Head of caudate nucleus (tissue), 42 donors: ENCODE measurements at regions not wholly inside any gene's neighbourhood (a gene's known extent, or its start where the extent isn't known, plus 50 kb on each side); places are given as distances from the start of the nearest gene placed in this dataset.
"Not testable (repeated sequence)": the region's sequence is repeated elsewhere in the genome, so short reads cannot be mapped to it uniquely, and the experiment has no call there.

Experiments used
- DNase-seq, 42 donors: peaks; one replicate each; pipeline versions ENCODE4 v3.0.0 to v3.0.0-alpha.2; 2020 to 2021; ENCODE audit warnings: mixed read lengths in 7 of 42
- intact Hi-C: fragments of 100-400 bp; cut with DNase I; formaldehyde crosslinking; loops from one replicate; pipeline ENCODE4 v1.15.0; 2022

DNA sequence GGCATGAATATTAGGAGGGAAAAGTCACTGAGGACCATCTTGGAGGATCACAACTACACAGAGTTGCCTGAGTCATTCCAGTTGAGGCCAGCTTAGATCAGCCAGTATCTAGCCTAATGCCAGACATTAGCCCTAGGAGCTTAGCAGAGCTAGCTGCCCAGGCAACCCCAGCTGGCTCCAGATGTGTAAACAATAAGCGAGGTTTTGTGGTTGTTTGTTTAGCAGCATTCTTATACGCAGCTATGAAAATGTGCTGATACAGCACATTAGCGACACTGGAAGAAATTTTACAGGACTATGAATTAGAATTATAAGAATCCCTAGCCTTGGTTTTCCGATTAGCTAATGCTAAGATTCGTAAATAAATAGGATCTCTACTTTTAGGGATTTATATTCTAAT, 59.3 kb downstream of the BTBD3 start:
- no peak for DNase-seq
- intact Hi-C loops: no loop called here

DNA sequence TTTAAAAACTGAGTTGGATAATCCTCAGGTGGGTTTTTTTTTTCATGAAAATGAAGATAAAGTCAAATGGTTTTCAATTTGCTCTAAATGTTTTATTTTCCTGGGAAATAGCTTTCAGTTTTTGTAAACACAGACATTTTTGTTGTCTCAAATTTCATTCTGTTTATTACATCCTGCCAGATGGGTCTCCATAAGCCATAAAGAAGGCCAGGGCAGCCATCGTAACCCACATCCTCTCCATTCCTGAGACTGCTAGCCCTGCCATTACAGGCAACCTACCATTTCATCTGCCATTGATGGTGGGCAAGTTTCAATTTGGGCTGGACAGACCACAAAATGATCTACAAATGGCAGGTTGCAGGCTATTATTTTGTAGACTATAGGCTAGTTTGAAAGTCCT, 60.8 kb downstream of the BTBD3 start:
- no peak for DNase-seq
- intact Hi-C loops: no loop called here

DNA sequence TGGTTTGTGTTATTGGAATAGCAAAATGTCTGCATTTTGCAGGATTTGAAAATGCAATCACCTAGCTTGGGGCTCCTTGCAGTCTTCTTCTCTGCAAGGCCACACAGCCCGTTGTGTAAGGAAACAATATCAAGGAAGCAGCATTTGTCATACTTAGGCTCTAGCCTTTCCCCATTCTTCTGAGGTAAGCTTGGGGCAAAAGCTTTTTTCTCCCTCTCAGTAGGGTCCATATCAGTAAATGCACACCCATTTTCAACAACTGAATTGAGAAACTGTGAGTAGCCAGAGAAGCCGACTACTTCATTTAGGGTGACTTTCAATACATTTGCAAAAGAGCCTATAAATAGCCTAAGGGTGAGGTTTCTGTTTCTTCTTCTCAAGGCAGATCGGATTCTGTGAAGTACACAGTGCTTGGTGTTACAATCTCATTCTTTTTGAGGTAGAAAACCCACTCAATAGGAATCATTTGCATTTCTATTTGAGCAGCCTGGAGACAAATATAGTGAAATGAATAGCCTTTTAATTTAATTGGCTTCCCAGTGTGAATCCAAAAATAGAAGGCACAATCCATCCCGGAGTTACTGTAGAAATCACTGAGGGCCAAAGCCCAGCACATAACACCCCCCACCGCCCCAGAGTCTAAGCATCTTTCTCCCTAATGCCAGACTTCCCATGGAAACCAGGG, 61.8 kb downstream of the BTBD3 start:
- no peak for DNase-seq
- intact Hi-C loops: no loop called here

DNA sequence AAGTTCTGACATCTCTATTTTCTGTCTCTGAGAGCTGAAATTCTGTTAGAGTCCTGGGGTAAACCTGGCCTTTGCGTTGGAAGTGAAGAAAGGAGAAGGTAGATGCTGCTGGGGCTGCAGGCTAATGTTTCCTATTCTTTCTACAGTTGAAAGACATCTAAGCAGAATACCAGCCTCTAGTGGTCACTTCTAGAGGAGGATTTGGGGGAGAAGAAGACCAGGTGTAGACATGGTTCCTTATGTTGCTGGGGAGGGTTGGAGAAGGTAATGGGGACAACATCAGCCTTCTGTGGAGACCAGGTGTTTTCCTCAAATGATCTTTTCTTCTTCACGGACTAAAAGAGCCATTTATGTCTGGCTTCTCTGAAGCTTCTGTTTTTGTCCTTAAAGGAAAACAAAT, 62.6 kb downstream of the BTBD3 start:
- intact Hi-C loops: no loop called here

DNA sequence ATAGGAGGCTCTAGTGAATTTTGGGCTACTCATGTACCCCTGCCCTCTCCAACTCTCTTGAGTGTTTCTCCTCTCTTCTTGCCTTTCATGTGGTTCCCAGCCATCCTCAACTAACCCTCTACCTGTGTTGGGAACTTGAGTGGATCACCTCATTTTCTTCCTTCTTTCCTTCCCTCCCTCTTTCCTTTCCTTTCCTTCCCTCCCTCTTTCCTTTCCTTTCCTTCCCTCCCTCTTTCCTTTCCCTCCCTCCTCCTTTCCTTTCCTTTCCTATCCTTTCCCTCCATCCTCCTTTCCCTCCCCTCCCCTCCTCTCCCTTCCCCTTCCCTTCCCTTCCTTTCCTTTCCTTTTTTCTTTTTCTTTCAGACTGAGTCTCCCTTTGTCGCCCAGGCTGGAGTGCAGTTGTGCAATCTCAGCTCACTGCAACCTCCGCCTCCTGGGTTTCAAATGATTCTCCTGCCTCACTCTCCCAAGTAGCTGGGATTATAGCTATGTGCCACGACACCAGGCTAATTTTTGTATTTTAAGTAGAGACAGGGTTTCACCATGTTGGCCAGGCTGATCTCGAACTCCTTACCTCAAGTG, 63.8 kb downstream of the BTBD3 start:
- no peak for DNase-seq
- intact Hi-C loops: no loop called here

More for the DNA sequence above, 62.6 kb downstream of the BTBD3 start:
- DNase-seq: no peak

DNA sequence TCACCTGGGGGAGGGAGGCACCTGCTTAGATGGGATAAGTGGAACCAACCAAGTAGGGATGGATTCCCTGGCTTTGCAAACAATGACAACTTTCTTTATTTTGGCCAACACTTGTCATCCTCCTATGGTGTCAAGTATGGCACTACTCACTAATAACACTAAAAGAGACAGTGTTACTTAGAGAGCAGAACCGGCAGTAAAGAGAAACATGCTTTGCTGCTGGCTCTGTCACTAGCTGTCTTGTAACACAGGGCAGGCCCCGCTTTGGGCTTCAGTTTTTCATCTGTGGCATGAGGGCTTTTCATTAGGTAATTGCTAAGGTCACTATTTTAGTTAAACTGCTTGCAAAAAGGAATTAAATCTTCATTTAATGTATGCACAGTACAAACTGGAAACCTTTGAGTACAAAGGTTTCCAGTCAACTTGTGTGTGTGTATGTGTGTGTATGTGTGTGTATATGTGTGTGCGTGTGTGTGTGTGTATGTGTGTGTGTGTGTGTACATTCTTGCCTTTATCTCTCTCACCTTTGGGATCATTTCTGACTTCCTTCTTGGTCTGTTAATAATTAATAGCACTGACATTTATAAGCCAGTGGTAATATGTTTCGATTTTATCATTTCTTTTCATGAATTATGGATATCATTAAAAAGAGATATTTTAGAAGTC, 64.7 kb downstream of the BTBD3 start:
- DNase-seq: no peak
- intact Hi-C loops: no loop called here

DNA sequence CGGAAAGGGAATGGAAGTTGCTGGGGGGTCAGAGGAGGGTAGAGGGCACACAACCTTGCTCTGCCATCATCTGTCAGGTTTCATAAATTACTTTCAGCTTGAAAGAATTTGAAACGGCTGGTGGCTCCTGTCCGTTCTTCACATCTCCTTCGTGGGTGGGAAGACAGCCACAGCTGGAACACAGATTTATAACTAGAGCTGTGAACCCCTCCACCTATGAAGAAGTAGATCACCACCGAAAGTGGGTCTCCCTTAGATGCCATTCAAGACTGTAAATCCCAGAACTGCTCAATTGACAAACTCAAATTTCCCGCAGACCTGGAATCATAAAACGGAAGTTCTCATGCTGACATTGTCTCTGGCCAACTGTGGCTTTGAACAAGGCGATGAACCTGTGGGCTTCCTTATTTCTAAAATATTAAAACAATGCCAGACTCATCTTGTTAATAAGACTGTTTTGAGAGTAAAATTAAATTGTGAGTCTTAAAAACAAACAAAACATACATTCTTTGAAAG, 65.3 kb downstream of the BTBD3 start:
- DNase-seq: no peak
- intact Hi-C loops: no loop called here

DNA sequence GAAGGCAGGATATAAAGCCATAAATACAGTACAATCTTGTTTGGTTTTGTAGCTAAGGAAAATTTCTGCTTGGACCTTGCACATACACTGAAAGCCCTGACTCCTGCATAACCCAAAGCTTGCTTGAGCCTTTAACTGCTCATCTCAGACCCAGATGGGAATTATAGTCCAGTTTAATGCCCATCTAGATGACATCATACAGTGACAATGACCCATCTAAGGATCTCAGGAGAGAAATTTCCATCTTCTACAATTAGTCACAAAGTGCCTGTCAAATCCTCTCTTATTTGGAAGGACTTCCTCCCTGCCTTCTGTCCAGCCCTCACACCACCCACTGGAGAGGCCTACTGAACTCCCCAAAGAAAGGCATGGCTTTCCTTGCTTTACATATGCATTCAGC, 69.3 kb downstream of the BTBD3 start:
- DNase-seq: no peak
- intact Hi-C loops: no loop called here

DNA sequence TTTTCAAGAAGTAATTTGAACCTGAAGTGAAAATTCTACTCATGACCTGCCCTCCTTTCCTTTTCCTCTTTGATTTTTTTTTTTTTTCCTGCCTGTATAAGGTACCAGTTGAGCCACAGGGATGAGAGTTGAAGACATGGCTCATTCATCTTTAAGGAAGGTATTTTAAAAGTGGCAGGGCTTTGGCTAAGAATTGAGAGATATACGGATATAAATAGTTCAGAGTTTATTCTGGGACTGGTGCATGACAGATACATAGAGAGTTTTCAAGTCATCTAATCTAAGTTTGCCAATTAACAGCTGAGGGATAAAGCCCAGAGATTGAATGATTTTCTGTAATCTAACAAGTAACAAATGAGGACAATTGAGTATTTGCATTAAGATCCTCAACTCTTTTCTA, 69.8 kb downstream of the BTBD3 start:
- intact Hi-C loops: no loop called here
- no peak for DNase-seq

DNA sequence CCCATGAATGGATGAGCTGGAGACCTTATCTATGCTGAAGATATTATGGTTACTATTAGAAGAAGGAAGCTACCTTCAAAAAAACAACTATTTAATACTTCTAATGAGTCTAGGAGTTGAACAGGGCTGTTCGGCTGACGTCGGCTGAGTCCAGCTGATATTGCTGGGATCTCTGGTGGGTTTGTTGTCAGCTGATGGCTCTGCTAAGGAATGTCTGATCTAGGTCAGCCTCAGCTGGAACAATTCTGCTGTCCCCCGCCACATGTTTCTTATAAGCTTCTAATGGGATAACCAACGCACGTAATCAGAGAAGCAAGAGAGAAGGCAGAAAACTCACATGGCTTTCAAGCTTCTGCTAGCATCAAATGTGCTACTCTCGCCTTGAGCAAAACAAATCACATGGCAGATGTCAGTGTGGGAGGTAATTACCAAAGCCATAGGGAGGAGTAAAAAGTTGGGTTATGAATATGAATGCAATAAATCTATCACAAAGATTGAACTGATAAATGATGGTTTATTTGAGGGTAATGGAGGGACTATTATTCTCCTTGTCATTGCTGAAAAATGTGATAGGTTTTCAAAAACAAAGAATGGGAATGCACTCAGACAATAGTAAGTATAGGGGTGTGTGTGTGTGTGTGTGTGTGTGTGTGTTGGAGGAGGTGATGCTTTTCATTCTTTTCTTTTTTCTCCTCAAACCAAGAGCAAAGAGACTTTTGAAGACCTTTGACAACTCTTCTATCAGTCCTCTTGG, 71.5 kb downstream of the BTBD3 start:
- no peak for DNase-seq
- intact Hi-C loops: no loop called here

DNA sequence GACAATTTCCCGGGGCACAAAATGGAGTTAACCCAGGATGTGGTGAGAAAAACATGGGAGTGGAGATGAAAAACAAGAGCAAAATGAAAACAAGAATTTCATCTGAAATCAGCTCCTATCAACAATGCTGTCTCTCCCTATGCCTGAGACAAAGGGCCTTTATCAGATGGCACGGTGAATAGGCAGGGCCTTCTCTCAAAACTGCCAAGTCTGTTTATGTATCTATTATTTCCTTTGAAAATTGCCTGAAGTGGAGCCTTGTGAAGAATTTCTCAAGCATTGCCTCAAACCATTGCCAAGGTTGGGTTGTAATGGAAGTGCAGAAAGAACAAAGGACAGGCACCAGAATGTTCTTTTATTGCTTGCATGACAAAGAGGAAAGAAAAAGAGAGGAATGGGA, 74.7 kb downstream of the BTBD3 start:
- peak in 18 of 42 donors; percentile 7 to 62 (median 32) for DNase-seq
- intact Hi-C loops: no loop called here

DNA sequence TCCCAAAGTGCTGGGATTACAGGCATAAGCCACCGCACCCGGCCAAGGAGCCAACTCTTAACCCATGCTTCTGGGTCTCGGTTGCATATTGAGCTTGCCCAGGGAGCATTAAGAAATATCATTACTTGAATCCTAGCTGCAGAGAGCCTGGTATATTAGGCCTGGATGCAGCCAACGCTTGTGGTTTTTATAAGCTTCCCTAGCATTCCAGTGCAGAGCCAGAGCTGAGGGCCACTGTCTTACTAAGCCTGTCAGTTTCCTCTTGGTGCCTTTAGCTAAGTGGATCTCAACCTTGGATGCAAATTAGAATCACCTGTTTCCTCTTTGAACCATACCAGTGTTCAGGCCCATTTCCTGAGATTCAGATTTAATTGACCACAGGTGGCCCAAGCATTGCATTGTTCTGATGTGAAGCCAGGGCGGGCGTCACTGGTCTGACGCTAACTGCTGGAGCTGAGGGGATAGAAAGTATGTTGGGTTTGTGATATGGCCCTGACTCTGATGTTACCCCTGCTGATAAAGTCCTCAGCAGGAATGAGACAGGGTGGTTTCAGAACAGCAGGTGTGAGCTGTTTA, 76.3 kb downstream of the BTBD3 start:
- intact Hi-C loops: no loop called here
- DNase-seq: no peak

DNA sequence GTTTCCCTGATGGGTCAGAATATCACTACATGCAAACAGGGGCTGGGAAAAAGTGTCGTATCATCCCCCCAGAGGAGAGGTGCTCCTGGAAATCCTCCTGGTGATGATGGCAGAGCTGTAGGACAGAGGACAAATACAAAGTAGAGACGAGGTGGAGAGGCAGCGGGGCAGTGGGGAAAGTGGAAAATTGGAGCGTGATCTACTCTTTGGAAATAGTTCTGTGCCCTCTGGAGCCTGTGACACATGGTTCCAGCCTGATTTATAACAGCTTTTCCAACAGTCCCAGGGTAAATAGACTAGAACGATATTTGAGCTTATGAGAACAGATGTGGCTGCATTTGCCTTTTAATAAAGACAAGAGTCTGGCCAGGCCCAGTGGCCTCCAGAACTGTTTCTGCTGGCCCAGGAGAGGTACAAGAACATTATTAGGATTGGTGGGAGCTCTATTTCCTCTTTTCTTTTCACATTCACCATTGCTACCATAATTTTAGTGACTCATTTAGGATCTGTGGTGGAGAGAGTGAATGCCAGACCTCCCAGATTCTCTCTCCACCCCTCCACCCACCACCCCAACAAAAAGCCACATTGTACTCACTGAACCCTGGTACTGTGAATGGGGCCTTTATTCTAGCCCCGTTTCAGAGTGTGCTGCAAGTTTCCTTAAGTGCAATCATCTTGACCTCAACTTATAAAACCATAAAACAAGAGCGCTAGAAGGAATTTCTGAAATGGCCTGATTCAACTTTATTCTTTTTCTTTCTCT, 78.3 kb downstream of the BTBD3 start:
- intact Hi-C loops: no loop called here
- peak in 41 of 42 donors; percentile 28 to 90 (median 68) for DNase-seq

DNA sequence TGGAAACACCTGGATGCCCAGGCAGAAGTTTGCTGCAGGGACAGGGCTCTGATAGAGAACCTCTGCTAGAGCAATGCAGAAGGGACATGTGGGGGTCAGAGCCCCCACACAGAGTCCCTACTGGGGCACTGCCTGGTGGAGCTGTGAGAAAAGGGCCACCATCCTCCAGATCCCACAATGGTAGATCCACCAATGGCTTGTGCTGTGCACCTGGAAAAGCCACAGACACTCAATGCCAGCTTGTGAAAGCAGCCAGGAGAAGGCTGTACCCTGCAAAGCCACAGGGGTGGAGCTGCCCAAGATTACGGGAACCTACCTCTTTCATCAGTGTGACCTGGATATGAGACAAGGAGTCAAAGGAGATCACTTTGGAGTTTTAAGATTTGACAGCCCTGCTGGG, 87.1 kb downstream of the BTBD3 start:
- DNase-seq, intact Hi-C loops: not testable (repeated sequence)

DNA sequence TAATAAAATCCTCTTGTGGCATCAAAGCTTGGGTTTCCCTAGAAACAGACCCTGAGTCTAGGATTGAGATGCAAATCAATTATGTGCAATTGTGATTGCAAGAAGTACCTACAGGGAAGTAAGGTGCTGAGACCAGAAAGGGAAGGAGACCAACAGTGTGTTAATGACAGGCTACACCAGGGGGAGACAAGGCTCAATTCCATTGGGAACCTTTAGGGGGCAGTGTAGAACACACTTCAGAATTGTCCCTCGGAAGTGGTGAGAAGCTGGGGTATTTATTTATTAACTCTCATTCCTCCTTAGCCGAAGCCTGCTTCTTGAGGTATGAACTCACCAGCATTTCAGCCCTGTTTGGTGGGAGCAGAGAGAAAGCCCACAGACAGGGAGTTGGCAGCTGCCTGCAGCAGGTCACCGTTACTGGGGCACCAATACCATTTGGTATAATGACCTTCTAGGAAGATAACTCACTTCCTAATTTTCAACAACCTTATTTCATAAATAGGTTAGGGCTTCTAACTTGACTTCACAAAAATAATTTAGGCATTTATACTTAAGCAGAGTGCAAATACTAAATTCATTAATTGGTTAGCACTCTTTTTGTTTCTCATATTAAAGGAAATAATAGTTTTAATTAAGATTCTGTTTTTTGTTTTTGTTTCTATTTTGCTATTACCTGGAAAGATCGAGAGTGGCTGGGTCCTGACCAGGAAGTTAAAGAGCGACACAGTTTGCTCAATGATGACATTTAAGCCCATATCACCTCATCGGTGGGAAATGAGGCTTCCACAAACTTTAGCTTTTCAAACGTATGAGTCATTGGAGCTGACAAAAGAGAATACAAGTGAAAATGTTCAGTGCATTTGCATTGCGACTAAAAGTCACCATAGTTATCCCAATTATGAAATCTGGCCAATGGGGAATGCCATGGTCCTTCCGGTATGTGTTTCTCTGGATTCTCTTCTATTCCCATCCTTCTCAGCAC, 94.8 kb downstream of the BTBD3 start:
- DNase-seq: peak in 27 of 42 donors; percentile 4 to 83 (median 47)
- intact Hi-C loops: no loop called here

DNA sequence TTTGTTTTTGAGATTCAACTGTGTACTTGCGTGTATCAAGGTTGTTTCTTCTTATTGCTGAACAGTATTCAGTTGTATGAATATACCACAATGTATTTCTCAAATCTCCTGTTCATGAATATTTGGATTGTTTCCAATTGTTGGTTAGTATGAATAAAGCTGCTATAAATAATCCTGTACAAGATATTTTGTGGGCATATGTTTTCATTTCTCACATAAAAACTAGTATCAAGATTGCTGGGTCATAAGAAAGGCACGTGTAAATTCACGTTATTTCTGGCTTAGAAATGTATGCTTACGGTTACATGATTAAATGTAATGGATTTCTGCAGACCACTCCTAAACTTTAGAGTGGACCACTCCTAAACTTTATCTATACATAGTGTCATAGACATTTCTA, 96.6 kb downstream of the BTBD3 start:
- intact Hi-C loops: no loop called here
- DNase-seq: no peak

DNA sequence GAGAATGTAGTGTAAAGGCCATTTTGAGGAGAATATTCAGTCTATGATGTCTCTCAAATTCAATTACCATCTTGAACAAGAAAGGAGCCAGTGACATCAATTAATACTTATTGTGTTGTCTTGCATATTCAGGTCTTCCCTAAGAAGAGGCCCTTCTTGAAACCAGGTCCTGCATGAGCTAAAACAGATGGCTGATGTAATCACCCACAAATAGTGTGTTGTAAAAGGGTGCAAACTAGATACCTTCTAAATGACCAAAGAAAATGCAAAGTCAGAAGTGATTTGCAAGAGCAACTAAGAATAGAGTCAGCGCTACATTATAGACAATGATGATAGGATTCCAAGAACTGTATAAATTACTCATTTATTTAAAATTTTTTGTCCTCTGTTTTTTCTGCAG, 97.0 kb downstream of the BTBD3 start:
- intact Hi-C loops: no loop called here

DNA sequence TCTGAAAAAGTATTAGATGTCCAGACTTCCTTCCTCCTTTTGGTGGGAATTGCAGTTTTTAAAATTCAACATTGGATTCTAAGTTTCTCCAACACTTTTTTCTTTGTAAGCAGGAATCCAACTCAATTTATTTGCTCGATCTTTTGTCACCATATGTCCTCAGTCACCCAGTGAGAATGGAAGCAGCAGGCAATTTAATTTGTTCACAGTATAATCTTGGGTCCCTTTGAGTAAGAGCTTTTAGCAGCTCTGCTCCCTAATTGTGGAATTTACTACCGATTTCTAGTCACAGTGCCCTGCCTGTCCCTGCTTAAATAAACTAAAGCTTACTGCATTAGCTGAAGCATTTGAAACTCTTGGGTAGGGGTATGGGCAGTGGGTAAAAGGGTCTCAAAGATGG, 98.6 kb downstream of the BTBD3 start:
- DNase-seq: no peak
- intact Hi-C loops: no loop called here

More for the DNA sequence above, 97.0 kb downstream of the BTBD3 start:
- no peak for DNase-seq
